SU-DHL-6 (cell line): ENCODE measurements at regions not wholly inside any gene's neighbourhood (a gene's known extent, or its start where the extent isn't known, plus 50 kb on each side); places are given as distances from the start of the nearest gene placed in this dataset.

Experiments used
- H2AFZ ChIP-seq: fragments of 200-600 bp; sonication (generic); 2 replicates; pipeline ENCODE4 v1.6.1; 2014; ENCODE audit warnings: low read depth, mild to moderate bottlenecking, moderate library complexity, mixed read lengths, antibody characterized with exemption, low read length; ENCODE audit not compliant: severe bottlenecking
- H3F3A ChIP-seq: fragments of 200-600 bp; shearing (Covaris generic); 2 replicates; pipeline ENCODE4 v1.6.0; 2016; ENCODE audit warnings: antibody characterized with exemption, mild to moderate bottlenecking; ENCODE audit not compliant: insufficient read depth
- H3K27ac ChIP-seq: fragments of 200-600 bp; sonication (generic); 2 replicates; pipeline ENCODE4 v1.5.1; 2016; ENCODE audit warnings: low read depth, mild to moderate bottlenecking, low read length, moderate library complexity, mixed read lengths
- H3K27me3 ChIP-seq: fragments of 200-600 bp; sonication (generic), shearing (Covaris generic); 2 replicates; pipeline ENCODE4 v1.6.0; 2014; ENCODE audit warnings: mild to moderate bottlenecking, low read length
- H3K36me3 ChIP-seq: fragments of 200-600 bp; sonication (generic); 2 replicates; pipeline ENCODE4 v1.6.1; 2014; ENCODE audit warnings: mild to moderate bottlenecking, low read length, mixed read lengths
- H3K4me2 ChIP-seq: fragments of 300-600, 200-600 bp; shearing (Covaris generic), sonication (generic); 2 replicates; pipeline ENCODE4 v1.6.0; 2014; ENCODE audit warnings: low read length, low read depth, mild to moderate bottlenecking; ENCODE audit not compliant: poor library complexity, severe bottlenecking
- H3K4me3 ChIP-seq: fragments of 200-600 bp; sonication (generic); 2 replicates; pipeline ENCODE4 v1.5.1; 2014; ENCODE audit warnings: antibody characterized with exemption, low read length, mild to moderate bottlenecking, mixed read lengths; ENCODE audit not compliant: insufficient read depth, poor library complexity, severe bottlenecking
- H3K79me2 ChIP-seq: fragments of 200-600 bp; sonication (generic); 2 replicates; pipeline ENCODE4 v1.6.1; 2014; ENCODE audit warnings: mild to moderate bottlenecking, low read length, moderate library complexity; ENCODE audit not compliant: insufficient read depth
- H3K9ac ChIP-seq: fragments of 200-600 bp; sonication (generic); 2 replicates; pipeline ENCODE4 v1.7.0; 2014; ENCODE audit warnings: mild to moderate bottlenecking, low read length
- H3K9me2 ChIP-seq: fragments of 200-600 bp; sonication (generic); replicated peaks from 2 replicates; pipeline ENCODE4 v1.6.1; 2014; ENCODE audit warnings: low read length; ENCODE audit not compliant: insufficient read depth
- H3K9me3 ChIP-seq: fragments of 200-600 bp; sonication (generic); 2 replicates; pipeline ENCODE4 v1.6.1; 2014; ENCODE audit warnings: low read length, mixed read lengths; ENCODE audit not compliant: insufficient read depth
- H4K20me1 ChIP-seq: fragments of 200-600 bp; sonication (generic); 2 replicates; pipeline ENCODE4 v1.6.1; 2014; ENCODE audit warnings: low read depth, mild to moderate bottlenecking, antibody characterized with exemption, low read length, moderate library complexity, mixed read lengths
- EZH2phosphoT487 ChIP-seq: fragments of 200-600 bp; sonication (generic), shearing (Covaris generic); conservative IDR thresholded peaks from 2 replicates; pipeline ENCODE4 v1.6.1; 2018; ENCODE audit warnings: mild to moderate bottlenecking, antibody characterized with exemption, low read length, moderate library complexity, mixed read lengths
- TF ChIP-seq, protein P1 (sequence below): fragments of 200-600 bp; sonication (generic); IDR thresholded peaks from one replicate; pipeline ENCODE4 v1.5.1; 2017; ENCODE audit warnings: antibody characterized with exemption, mild to moderate bottlenecking, low read length, moderate library complexity; ENCODE audit not compliant: insufficient read depth, poor library complexity, severe bottlenecking

DNA sequence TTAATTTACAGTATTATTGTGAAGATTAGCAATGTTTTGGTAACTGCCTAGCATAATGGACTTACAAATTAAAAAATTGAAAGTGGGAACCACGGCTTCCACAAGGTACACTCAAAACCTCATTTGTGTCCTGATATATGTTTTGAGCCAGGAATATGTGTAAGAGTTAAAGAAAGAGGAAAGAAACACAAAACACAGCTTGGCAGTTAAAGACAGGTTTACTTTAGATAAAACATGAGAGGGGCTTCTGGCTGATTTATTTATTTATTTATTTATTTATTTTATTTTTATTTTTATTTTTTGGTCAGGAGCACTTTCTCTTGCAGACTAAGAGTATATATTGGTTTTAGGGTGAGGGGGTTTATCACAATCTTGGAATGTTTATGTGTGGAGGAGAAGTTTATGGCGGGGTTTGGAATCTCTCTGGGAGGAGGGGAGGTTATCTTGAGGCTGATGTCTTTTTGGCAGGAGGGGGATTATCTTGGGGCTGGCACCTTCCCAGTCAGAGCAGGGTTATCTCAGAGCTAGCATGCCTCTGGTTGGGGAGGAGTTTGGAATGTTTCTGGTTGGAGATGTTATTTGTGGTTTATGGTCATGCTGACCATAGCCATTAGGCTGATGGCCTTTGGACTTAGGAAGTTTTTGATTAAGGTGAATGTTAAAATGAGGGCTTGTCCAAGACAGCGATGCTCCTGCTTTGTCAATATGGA, 436.7 kb downstream of the DAD1 start:
- H3K9me3 ChIP-seq = no peaks in the 10 kb centered on the region
- no peak for TF ChIP-seq EZH2phosphoT487
- TF ChIP-seq, protein P1, sequence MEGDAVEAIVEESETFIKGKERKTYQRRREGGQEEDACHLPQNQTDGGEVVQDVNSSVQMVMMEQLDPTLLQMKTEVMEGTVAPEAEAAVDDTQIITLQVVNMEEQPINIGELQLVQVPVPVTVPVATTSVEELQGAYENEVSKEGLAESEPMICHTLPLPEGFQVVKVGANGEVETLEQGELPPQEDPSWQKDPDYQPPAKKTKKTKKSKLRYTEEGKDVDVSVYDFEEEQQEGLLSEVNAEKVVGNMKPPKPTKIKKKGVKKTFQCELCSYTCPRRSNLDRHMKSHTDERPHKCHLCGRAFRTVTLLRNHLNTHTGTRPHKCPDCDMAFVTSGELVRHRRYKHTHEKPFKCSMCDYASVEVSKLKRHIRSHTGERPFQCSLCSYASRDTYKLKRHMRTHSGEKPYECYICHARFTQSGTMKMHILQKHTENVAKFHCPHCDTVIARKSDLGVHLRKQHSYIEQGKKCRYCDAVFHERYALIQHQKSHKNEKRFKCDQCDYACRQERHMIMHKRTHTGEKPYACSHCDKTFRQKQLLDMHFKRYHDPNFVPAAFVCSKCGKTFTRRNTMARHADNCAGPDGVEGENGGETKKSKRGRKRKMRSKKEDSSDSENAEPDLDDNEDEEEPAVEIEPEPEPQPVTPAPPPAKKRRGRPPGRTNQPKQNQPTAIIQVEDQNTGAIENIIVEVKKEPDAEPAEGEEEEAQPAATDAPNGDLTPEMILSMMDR = no peak

DNA sequence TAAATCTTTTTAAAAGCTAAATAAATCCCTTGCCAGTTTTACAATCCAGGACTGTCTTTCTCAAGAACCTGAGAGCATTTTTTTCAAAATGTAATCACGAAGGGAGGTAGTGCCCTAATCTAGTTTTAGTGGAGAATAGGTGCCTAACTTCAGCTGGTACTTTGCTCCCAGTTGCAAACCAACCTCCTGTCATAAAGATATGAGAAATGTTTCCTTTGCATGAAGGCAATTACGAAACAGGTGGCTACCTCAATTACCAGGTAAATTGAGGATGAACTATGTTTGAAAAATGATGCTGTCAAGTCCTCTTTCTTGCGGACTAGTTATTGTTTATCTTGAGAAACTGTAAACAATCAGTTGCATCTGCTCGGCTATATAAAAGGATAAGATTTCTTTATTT, 437.9 kb downstream of the DAD1 start:
- no peak overlapping the region for H3K9ac ChIP-seq
- no peak overlapping the region for H3K4me3 ChIP-seq
- H3K4me2 ChIP-seq = no peak overlapping the region
- no peak for TF ChIP-seq EZH2phosphoT487
- TF ChIP-seq, protein P1 = no peak
- H3F3A ChIP-seq = no peaks in the 10 kb centered on the region
- no peaks in the 10 kb centered on the region for H3K36me3 ChIP-seq
- H2AFZ ChIP-seq = no peak overlapping the region
- no peak overlapping the region for H3K27ac ChIP-seq
- H3K9me3 ChIP-seq = no peaks in the 10 kb centered on the region
- no peaks in the 10 kb centered on the region for H3K9me2 ChIP-seq
- no peaks in the 10 kb centered on the region for H4K20me1 ChIP-seq
- no peaks in the 10 kb centered on the region for H3K79me2 ChIP-seq
- no peaks in the 10 kb centered on the region for H3K27me3 ChIP-seq

More for the DNA sequence above, 436.7 kb downstream of the DAD1 start:
- no peak overlapping the region for H3K9ac ChIP-seq
- H3K27me3 ChIP-seq = no peaks in the 10 kb centered on the region
- no peak overlapping the region for H3K4me2 ChIP-seq
- H3K9me2 ChIP-seq = no peaks in the 10 kb centered on the region
- no peaks in the 10 kb centered on the region for H3K79me2 ChIP-seq
- no peaks in the 10 kb centered on the region for H3K36me3 ChIP-seq
- no peaks in the 10 kb centered on the region for H3F3A ChIP-seq
- H3K4me3 ChIP-seq = no peak overlapping the region
- H3K27ac ChIP-seq = no peak overlapping the region
- H2AFZ ChIP-seq = no peak overlapping the region
- no peaks in the 10 kb centered on the region for H4K20me1 ChIP-seq

DNA sequence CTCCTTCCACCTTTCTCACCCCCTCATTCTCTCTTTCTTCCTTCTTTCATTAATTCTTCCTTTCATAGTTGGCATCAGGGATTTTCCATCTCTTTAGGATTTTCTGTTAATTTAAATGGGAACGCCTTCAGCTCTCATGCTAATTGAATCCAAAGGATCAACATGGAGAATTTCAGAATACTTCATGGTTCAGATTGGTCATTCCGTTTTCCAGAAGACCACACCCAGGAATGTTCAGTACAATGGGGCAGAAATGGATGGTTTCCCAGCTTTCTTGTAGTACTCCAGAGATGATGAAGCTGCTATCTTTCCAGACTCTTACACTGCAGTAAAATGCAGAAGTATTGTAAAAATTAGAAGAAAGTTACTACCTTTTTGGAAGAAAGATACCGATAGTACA, 440.0 kb downstream of the DAD1 start:
- H3K27me3 ChIP-seq = no peaks in the 10 kb centered on the region
- H3K27ac ChIP-seq = no peak overlapping the region
- no peaks in the 10 kb centered on the region for H3F3A ChIP-seq
- H3K4me2 ChIP-seq = no peak overlapping the region
- H3K36me3 ChIP-seq = no peaks in the 10 kb centered on the region
- no peaks in the 10 kb centered on the region for H4K20me1 ChIP-seq
- no peaks in the 10 kb centered on the region for H3K79me2 ChIP-seq
- TF ChIP-seq, protein P1 = no peak
- TF ChIP-seq EZH2phosphoT487 = no peak
- no peak overlapping the region for H2AFZ ChIP-seq
- H3K4me3 ChIP-seq = no peak overlapping the region
- no peaks in the 10 kb centered on the region for H3K9me2 ChIP-seq
- H3K9ac ChIP-seq = no peak overlapping the region
- H3K9me3 ChIP-seq = no peaks in the 10 kb centered on the region
